SK-N-MC (cell line): ENCODE measurements at regions not wholly inside any gene's neighbourhood (a gene's known extent, or its start where the extent isn't known, plus 50 kb on each side); places are given as distances from the start of the nearest gene placed in this dataset.

Experiments
- EZH2 ChIP-seq: fragments of 200-600 bp; sonication (generic); IDR thresholded peaks from one replicate; pipeline ENCODE4 v1.6.1; 2017; ENCODE audit warnings: antibody characterized with exemption
- FOXP2 ChIP-seq: optimal IDR thresholded peaks from 2 replicates; pipeline ENCODE3; 2011; ENCODE audit warnings: mild to moderate bottlenecking, moderate library complexity; ENCODE audit not compliant: insufficient read depth; ENCODE audit errors: extremely low read length, control extremely low read depth
- POLR2AphosphoS5 ChIP-seq: IDR thresholded peaks from 2 replicates; pipeline ENCODE4 v1.6.1; 2012; ENCODE audit warnings: mild to moderate bottlenecking, low read depth, low read length, borderline replicate concordance

- TF ChIP-seq EZH2 (no peak), POLR2AphosphoS5 (no peak), FOXP2 (no peak)
These were observed 146.7 kb downstream of the YTHDC2 start for GRCh38 chr5:113660206-113660605.
